ENCODE measurements at regions not wholly inside any gene's neighbourhood (a gene's known extent, or its start where the extent isn't known, plus 50 kb on each side); places are given as distances from the start of the nearest gene placed in this dataset.
A peak's percentile ranks its signal among the peaks of the same experiment; 100 is the strongest.

GRCh38 chr9:16930578-16930977 lies 60.1 kb upstream of the BNC2 start:
- DNase-seq: no peak

GRCh38 chr9:16928179-16928945 lies 57.9 kb upstream of the BNC2 start:
- peak; percentile 49 for DNase-seq

GRCh38 chr9:16925426-16925825 lies 55.0 kb upstream of the BNC2 start:
- peak; percentile 26 for DNase-seq

- no peak for DNase-seq
Measured at GRCh38 chr9:16924311-16924915, 53.9 kb upstream of the BNC2 start.

GRCh38 chr9:16921855-16922254 lies 51.4 kb upstream of the BNC2 start:
- peak; percentile 59 for DNase-seq

All from fibroblast of skin of right biceps (primary cell).